HG03280 (cell line): ENCODE measurements at regions not wholly inside any gene's neighbourhood (a gene's known extent, or its start where the extent isn't known, plus 50 kb on each side); places are given as distances from the start of the nearest gene placed in this dataset.

Experiments
- ATAC-seq: cut with Tn5 transposase; IDR thresholded peaks from one replicate; pipeline ENCODE4 v1.9.1; 2021; ENCODE audit warnings: mild to moderate bottlenecking, moderate library complexity; ENCODE audit not compliant: unreplicated experiment

GRCh38 chr4:137076908-137077307 is 455.4 kb downstream of the PCDH18 start:
- no peak for ATAC-seq

GRCh38 chr4:137075586-137075985 is 456.7 kb downstream of the PCDH18 start:
- ATAC-seq = no peak

GRCh38 chr4:137070614-137071013 is 461.7 kb downstream of the PCDH18 start:
- no peak for ATAC-seq

- no peak for ATAC-seq
Observed at GRCh38 chr4:137069473-137069872, 462.8 kb downstream of the PCDH18 start.

- no peak for ATAC-seq
Observed at GRCh38 chr4:137067735-137068134, 464.6 kb downstream of the PCDH18 start.

- no peak for ATAC-seq
Observed at GRCh38 chr4:137065311-137065710, 467.0 kb downstream of the PCDH18 start.

- ATAC-seq = no peak
Observed at GRCh38 chr4:137063961-137064360, 468.3 kb downstream of the PCDH18 start.

- no peak for ATAC-seq
Observed at GRCh38 chr4:137043184-137043583, 489.1 kb downstream of the PCDH18 start.

- no peak for ATAC-seq
Observed at GRCh38 chr4:137039370-137039769, 492.9 kb downstream of the PCDH18 start.

- no peak for ATAC-seq
Observed at GRCh38 chr4:137032222-137032621, 500.1 kb downstream of the PCDH18 start.

- ATAC-seq = no peak
Observed at GRCh38 chr4:137029026-137029425, 503.3 kb downstream of the PCDH18 start.

GRCh38 chr4:137025484-137026059 is 506.7 kb downstream of the PCDH18 start:
- ATAC-seq = no peak

- ATAC-seq = no peak
Observed at GRCh38 chr4:137015426-137016409, 516.6 kb downstream of the PCDH18 start.

- no peak for ATAC-seq
Observed at GRCh38 chr4:137000432-137000831, 531.9 kb downstream of the PCDH18 start.

GRCh38 chr4:136992032-136992431 is 540.3 kb downstream of the PCDH18 start:
- no peak for ATAC-seq

- ATAC-seq = no peak
Observed at GRCh38 chr4:136985683-136986082, 546.6 kb downstream of the PCDH18 start.

GRCh38 chr4:136967069-136967468 is 565.2 kb downstream of the PCDH18 start:
- no peak for ATAC-seq

- ATAC-seq = no peak
Observed at GRCh38 chr4:136965478-136965877, 566.8 kb downstream of the PCDH18 start.

- no peak for ATAC-seq
Observed at GRCh38 chr4:136962868-136963267, 569.4 kb downstream of the PCDH18 start.

GRCh38 chr4:136946307-136946907 is 585.9 kb downstream of the PCDH18 start:
- ATAC-seq = no peak

- ATAC-seq = no peak
Observed at GRCh38 chr4:136939781-136940180, 592.5 kb downstream of the PCDH18 start.

- no peak for ATAC-seq
Observed at GRCh38 chr4:136935871-136936270, 596.4 kb downstream of the PCDH18 start.
